HG02678 (cell line): ENCODE measurements at regions not wholly inside any gene's neighbourhood (a gene's known extent, or its start where the extent isn't known, plus 50 kb on each side); places are given as distances from the start of the nearest gene placed in this dataset.

Experiments used
- ATAC-seq: cut with Tn5 transposase; IDR thresholded peaks from one replicate; pipeline ENCODE4 v1.9.1; 2021; ENCODE audit warnings: mild to moderate bottlenecking, moderate library complexity; ENCODE audit not compliant: unreplicated experiment

DNA sequence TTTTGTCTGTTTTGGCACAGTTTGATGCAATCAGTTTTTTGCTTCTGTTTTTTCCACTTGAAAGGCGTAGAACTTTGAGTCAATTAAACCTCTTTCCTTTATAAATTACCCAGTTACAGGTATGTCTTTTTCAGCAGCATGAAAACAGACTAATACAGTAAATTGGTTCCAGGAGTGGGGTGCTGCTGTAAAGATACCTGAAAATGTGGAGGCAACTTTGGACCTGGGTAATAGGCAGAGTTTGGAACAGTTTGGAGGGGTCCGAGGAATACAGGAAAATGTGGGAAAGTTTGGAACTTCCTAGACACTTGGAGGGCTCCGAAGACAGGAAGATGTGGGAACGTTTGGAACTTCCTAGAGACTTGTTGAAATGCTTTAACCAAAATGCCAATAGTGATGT lies 2022.2 kb downstream of the MAT2B start:
- ATAC-seq = no peak

DNA sequence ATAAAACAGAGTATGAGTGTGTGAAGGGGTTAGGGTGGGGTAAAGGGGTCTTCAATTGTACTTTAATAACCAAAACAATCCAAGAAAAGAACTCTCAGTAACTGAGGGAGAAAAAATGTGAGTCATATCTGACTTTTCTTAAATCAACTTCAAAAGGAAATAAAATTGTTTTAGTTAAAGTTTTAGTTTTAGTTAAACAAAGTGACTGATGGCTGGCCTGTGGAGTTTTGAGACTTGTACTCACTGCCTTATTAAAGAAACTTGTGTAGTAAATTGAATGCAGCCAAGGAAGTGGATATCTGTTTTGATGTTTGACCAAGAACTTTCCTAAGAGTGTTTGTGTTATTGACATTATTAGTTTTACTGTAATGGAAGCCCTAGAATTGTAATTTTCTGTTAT lies 2032.6 kb downstream of the MAT2B start:
- ATAC-seq = no peak

DNA sequence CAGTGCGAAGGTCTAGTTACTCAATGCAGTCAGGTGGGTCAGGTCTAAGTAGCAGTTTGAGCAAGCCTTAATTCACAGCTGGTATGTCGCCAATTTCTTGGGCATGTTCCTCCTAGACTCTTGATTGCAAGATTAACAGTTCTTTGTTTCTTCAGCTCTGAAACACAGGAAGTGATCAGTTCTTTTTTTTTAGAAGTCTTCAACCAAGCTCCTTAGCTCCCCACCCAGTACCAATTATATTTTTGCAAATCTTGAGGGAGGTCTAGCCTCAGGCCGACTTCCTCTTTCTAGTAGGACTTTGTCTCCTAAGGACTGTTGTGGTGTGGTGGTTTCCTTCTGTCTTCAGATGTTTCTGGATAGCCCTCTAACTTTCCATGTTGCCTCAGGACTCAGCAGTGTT lies 2054.2 kb downstream of the MAT2B start:
- ATAC-seq = no peak

DNA sequence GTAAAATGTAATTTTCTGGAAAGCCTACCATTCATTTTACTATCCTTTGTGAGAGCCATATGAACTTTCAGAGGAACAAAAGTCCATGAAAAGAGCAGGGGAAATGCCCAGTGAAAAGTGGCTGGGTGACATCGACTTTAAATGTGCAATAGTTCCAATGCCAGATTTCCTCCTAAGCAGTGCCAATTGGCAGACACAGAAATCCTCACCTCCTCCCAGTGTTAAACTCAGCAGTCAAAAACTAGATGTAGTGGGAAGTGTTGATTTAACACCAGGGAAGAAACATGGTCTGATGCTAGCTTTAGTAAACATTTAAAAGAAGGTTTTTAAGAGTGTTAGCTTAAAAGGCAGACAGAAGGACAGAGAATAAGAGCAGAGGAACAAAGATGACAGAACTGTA lies 2055.2 kb downstream of the MAT2B start:
- no peak for ATAC-seq

DNA sequence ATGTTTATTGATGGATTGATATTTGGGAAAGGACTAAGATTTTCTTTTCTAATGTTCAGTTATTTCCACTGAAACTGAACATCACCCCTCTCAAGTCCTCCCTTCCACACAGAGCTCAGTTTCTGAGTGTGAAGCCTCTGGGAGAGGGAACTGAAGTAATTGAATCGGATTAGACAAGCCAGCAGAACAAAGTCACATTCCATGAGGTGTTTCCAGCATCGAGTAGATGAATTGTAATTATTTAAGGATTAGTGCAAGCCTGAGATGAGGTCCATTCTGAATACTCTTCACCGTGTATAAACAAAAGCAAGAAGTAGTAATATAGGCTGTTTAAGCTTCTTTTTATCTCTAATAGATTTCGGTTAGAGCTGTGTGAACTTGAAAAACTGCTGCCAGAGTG lies 2060.5 kb downstream of the MAT2B start:
- ATAC-seq = no peak

DNA sequence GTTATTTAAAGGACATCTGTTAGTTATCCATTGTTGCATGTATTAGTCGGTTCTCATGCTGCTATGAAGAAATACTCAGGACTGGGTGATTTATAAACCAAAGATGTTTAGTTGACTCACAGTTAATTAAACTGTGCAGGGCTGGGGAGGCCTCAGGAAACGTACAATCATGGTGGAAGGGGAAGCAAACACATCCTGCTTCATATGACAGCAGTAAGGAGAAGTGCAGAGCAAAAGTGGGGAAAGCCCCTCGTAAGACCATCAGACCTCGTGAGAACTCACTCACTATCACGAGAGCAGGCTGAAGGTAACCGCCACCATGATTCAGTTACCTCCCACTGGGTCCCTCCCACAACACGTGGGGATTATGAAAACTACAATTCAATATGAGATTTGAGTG lies 2064.1 kb downstream of the MAT2B start:
- no peak for ATAC-seq

DNA sequence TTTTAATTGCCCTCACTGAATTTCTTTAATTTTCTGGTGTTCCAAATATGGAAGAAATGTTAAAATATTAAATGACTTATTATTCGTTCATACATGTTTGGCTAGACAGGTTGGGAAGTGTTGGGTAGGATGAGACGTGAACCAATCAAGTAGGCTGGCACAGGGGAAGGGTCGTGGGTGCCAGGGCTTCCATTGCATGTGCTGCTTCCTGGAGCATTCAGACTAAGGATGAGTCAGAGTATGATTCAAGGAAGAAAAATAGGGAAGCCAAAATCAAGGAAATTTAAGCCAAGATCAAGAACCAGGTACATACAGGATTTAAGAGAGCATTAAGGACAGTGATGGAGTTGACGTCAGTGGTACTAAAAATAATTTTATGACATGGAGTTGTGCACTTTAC lies 2068.0 kb downstream of the MAT2B start:
- no peak for ATAC-seq

DNA sequence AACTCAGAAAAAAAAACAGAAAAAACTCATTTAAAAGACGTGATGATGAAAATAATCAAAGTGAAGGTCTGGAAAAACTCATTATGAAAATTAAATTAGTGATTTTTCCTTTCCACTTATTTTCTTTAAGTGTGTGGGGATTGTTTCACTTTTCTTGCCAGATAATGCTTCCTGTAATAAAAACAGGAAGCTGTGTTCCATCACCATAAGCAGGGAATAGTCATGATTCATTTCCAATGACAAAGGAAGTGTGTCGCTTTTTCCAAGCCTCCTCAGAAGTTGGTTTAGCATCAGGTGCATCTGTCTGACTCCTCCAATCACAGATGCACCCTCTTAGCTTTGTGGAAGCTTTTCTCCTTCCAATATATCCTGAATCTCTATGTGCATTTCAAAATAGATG lies 2068.7 kb downstream of the MAT2B start:
- ATAC-seq = no peak

DNA sequence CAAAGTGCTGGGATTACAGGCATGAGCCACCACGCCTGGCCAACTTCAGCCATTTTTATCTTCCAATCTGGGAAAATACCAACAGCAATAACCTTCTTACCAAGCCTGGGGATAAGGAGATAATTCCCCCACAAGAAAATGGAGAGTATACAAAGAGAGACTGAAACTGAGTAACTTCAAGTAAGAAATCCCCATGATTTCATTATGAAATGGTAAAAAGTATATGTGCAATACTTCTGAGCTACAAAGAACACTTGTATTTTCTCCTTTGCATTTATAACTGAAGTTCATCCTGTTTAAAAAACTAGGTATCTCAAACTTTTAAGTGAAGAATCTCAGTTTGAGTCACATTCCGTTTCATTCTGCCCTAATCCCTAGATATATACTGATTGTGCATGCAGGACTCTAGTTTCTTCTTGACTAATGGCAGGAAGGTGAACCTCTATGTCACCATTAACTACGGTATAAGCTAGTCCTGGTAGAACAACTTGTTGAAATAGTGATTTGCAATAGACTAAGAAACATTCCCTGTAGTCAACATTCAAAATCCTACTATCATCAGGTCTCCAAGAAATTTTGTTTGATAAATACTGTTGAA lies 2071.4 kb downstream of the MAT2B start:
- ATAC-seq = no peak

DNA sequence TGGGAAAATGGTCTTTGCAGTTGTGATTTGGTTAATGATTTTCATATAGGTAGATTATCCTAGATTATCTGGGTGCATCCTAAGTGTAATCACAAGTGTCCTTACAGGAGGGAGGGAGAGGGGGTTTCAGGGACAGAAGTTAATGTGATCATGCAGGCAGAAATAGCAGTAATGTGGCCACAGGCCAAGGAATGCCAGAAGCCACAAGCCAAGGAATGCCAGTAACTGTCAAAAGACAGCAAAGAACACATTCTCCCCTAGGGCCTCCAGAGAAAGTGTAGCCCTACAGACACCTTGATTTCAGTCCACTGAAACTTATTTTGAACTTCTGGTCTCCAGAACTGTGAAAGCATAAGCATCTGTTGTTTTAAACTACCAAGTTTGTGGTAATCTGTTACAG lies 2074.5 kb downstream of the MAT2B start:
- ATAC-seq = no peak

DNA sequence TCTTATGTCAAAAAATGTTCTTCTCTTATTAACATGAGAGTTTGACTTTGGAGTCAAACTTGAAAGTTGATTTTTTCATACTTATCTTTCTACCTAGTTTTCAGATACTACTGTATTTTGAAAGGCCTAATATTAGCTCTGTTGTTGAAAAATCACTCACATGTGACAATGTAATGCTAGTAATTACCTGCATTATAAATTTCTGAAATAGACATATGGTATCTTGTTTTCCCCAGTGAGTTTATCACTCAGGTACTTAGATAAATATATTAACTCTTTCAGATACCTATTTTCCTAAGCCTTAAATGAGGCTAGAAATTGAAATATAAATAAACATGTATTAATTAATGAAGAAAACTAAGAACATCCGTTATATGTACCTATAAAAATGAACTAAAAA lies 2089.3 kb downstream of the MAT2B start:
- no peak for ATAC-seq

DNA sequence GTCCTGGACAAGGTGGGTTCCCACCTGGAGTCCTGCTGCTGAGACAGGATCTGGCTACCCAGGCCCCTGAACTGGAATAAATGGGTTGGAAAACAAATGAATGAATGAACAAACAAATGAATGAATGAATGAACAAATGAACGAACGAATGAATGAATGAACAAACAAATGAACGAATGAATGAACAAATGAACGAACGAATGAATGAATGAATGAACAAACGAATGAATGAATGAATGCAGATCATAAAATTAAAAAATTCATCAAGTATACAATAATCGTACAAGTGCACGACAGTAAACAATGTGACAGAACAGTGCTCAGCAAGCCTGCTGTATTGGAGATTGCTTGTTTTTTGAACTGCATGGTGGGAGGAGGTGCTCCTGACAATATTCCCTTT lies 2097.1 kb downstream of the MAT2B start:
- ATAC-seq = no peak

DNA sequence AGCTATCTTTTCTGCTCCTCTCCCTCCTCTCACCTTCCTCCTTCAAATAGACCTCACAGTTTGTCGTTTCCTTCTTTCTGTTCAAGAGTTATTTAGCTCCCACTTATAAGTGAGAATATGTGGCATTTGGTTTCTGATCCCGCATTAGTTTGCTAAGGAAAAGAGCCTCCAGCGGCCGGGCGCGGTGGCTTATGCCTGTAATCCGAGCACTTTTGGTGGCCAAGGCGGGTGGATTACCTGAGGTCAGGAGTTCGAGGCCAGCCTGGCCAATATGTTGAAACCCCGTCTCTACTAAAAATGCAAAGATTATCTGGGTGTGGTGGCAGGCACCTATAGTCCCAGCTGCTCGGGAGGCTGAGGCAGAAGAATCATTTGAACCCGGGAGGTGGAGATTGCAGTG lies 2101.6 kb downstream of the MAT2B start:
- no peak for ATAC-seq

DNA sequence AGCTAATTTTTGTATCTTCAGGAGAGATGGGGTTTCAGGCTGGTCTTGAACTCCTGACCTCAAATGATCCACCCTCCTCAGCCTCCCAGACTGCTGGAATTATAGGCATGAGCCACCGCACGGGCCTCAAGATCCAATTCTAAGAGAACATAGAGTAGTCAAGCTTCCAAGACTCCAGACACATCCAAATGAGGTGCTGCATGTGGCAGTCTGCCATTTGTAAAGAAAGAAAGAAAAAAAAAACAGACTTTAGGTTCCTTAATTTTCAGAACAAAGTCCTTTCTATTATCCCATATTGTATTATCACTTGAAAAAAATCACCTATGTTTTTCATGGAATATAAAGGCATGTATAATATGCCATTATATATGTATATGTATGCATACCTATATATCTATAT lies 2104.5 kb downstream of the MAT2B start:
- no peak for ATAC-seq

DNA sequence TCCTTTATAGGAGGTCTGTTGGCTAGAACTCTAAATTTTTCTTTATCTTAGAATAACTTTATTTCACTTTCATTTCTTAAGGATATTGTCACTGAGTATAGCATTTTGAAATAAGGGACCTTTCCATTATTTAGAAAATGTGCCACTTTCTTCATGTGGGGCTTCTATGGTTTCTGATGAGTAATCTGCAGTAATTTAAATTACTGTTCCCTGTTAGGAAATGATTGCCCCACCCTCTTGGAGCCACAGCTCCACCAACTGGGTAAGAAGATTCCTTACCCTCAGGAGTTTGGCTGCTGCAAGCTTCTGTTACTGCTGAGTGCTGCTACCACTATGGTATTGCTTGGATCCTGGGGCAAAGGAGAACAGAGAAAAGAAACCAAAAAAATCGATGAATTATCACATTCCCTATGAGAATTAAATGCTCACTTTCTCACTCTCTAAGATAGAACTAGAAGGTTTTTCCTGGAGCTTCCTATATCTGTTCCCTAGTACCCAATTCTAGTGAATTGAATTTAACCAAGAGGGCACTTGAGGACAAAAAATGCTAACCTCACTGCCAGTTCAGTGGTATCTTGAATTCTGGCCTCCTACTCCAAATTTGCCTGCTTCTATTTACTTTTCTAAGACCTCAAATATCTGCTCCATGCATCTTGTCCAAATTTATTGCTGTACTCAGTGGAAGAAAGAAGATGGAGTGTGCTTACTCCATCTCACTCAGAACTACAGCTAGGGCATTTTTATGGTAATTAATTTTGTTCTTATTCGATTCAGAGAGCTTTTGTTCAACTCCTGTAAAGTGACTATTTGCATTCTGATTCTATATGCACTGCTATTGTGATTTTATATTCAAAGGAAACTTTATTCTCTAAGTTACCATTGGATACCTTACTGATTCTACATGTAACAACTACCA lies 2111.3 kb downstream of the MAT2B start:
- ATAC-seq = no peak

DNA sequence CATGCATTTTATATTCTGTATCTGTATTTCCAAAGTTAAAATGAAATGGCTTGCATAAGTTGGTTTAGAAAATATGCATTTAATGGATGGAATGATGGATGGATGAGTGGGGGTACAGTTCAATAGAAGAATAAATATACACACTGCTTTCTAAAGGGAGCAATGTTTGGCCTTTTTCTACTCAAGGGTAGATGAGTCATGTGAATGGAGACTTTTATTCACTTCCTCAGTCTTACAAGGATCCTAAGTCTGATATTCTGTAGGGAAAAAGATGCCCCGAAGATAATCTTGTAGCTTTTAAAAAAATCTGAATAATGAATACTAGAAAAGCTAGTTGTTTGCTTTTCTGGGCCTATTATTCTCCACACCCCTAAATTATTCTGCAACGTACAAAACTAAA lies 2112.1 kb downstream of the MAT2B start:
- ATAC-seq = no peak

DNA sequence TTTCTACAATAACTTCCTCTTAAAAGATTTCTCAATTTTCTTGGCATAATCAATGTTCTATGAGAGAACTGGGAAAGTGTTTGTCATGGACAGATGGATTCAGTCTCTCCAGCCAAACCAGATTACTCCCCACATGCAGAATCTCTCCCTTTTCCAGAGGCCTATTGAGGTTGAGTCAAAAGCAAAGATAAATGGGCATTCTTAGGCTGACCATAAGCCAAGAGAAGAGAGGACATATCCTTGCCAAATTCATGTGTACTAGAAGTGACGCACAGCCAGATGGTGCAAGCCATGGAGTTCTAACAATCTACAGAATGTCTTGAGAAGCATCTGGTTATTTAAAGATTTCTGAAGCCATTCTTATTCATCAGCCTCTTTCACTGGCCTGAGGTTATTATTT lies 2115.0 kb downstream of the MAT2B start:
- ATAC-seq = no peak

DNA sequence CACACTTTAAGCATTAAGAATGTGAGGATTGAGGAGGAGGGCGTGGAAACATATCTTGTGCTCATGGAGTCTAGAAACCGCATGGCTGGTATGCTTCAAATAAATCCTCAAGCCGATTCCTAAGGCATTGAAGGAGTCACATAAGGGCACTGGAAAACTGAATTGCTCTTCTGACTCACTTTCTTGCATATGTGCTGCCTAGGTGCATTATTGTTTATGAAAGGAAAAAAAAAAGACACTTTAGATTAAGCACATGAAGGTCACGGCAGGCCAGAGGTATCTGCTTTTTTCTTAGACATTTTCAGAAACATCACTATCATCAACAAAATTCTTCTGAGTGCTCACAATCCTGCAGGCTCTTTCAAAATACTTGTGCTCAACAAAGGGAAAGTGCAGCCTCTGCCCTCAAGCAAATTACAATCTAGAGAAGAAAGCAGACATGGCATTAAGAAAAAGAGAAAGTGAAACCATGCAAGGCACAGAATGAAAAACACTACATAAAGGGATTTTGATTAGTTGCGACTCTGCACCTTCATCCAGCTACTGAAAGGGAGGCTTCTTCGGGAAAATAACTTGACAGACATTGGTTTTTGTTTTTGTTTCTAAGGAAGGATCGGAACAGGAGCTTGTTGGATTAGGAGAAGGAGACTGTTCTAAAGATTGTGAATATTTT lies 2117.6 kb downstream of the MAT2B start:
- no peak for ATAC-seq

DNA sequence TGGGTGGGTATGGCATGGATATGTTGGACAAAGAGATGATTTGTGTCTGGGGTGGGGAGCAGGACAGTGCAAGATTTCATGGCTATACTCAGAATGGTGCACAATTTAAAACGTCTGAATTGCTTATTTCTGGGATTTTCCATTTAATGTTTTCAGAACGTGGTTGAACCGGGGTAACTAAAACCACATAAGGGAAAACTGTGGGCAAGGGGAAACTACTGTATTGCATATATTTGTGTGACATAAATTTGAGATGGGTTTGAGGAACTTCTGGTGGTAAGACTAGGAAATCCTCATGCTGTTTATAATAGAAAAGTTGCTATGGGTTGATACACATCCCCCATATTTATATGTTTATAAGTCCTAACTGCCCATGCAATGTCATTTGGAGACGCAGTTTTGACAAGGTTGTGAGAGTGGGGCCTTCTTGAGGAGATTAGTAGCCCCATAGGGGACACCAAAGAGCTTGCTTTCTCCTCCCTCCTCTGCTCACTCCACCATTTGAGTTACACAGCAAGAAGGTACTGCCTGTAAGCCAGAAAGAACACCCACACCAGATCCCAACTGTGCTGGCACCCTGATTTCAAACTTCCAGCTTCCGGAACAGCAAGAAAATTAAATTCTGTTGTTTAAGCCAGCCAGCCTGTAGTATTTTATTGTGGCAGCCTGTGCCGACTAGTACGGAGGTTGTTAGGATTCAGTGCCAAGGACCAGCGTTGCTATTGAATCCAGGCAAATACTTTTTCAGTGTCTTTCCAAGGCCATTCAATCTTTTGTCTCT lies 2118.9 kb downstream of the MAT2B start:
- no peak for ATAC-seq

DNA sequence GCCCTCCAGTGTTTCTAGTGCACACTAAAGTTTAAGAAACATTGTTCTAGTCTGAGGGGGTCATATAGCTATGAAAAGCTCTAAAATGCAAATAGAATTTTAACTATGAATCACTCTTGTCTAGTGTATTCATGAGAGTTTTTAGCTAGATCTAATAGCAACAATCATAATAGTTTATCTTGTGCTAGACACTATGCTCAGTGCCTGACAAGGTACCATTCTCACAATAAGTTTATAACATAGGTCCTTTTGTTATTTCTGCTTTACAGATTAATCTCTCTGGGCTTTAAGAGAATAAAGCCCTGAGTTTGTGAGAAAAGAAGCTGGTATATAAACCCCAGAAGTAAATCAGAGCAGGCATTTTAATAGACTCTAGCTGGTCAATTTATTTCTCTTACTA lies 2120.7 kb downstream of the MAT2B start:
- no peak for ATAC-seq

DNA sequence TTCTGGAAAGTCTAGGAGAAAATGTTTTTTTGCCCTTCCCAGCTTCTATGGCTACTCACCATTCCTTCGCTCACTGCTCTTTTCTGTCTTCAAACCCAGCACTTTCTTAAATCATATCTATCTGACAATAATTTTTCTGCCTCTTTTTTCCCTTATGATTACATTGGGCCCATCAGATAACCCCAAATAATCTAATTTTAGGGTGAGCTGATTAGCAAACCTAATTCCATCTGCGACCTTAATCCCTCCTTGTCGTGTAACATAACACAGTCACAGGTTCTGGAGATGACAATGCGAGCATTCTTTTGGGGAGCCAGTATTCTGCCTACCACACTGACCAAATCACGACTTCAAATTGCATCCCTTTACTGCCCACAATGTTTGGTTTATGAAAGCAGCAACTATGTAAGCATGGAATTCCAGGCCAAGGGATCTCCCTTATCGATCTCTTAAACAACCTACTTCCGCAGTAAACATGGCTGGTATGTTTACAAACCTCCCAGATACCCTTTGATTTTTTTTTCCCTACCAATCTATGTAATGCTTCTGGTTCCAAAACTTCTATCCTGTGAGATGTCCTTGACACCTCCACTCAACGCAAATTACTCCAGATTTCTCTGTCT lies 2122.2 kb downstream of the MAT2B start:
- no peak for ATAC-seq
